ENCODE measurements at regions not wholly inside any gene's neighbourhood (a gene's known extent, or its start where the extent isn't known, plus 50 kb on each side); places are given as distances from the start of the nearest gene placed in this dataset.

DNA sequence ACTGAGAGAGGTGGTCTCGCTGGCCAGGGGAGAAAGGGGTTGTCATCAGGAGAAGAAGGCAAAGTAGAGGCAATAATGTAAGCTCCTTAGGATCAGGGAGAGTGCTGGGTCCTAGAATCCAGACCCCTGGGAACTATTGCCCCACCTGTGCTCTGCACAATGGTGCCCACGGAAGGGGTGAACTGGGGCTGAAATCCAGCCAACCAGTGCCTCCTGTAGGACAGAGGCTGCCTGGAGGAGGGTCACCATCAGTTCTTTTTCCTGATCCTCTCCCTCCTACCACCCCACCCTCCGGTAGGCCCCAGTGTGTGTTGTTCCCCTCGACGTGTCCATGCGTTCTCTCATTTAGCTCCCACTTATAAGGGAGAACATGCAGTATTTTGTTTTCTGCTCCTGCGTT lies 52.9 kb upstream of the ATP2B4 start:
- Histone ChIP-seq H3K4me1 (no peaks in the 10 kb centered on the region), H3K4me3 (no peak overlapping the region), H3K27me3 (no peaks in the 10 kb centered on the region), H3K9me3 (no peaks in the 10 kb centered on the region), H3K36me3 (no peaks in the 10 kb centered on the region), H3K27ac (no peak overlapping the region)
- TF ChIP-seq CTCF (IDR thresholded peaks at IDR 0.05), result no peak
- TF ChIP-seq POLR2A (IDR thresholded peaks at IDR 0.05), result no peak
- DNase-seq, result no peak
- intact Hi-C loops (cut with DNase I; ENCODE audit: low total_unique reads), result no loop called here

Data from uterus (tissue), 3 donors.